G401 (cell line): ENCODE measurements at regions not wholly inside any gene's neighbourhood (a gene's known extent, or its start where the extent isn't known, plus 50 kb on each side); places are given as distances from the start of the nearest gene placed in this dataset.

Source experiments
- DNase-seq: peaks from one replicate; pipeline ENCODE4 v3.0.0-alpha.2; 2015; ENCODE audit warnings: low spot score
- in situ Hi-C: cut with HindIII; loops from 2 replicates; pipeline ENCODE4 v1.10.0; 2016; ENCODE audit warnings: low sequenced_read_pairs, mixed read lengths

- DNase-seq = no peak
- in situ Hi-C loops = no loop called here
These were observed 251.1 kb upstream of the HTR2C start for GRCh38 chrX:114332766-114333165.

GRCh38 chrX:114334473-114334982 is 249.4 kb upstream of the HTR2C start:
- in situ Hi-C loops = no loop called here
- DNase-seq = no peak

- DNase-seq = no peak
- in situ Hi-C loops = no loop called here
These were observed 245.0 kb upstream of the HTR2C start for GRCh38 chrX:114338870-114339269.

- DNase-seq = peak; percentile 2
- in situ Hi-C loops = no loop called here
These were observed 239.0 kb upstream of the HTR2C start for GRCh38 chrX:114344756-114345349.

GRCh38 chrX:114361076-114361725 is 222.7 kb upstream of the HTR2C start:
- in situ Hi-C loops = no loop called here
- no peak for DNase-seq

- in situ Hi-C loops = no loop called here
- no peak for DNase-seq
These were observed 220.5 kb upstream of the HTR2C start for GRCh38 chrX:114363346-114363745.

GRCh38 chrX:114365065-114365834 is 218.6 kb upstream of the HTR2C start:
- in situ Hi-C loops = no loop called here
- DNase-seq = no peak

GRCh38 chrX:114372937-114373336 is 210.9 kb upstream of the HTR2C start:
- in situ Hi-C loops = no loop called here
- DNase-seq = no peak

GRCh38 chrX:114390251-114390796 is 193.6 kb upstream of the HTR2C start:
- in situ Hi-C loops = no loop called here
- DNase-seq = no peak
